SK-N-SH treated with all-trans-retinoic acid at 6 μM for 48 hours (cell line): ENCODE measurements at regions not wholly inside any gene's neighbourhood (a gene's known extent, or its start where the extent isn't known, plus 50 kb on each side); places are given as distances from the start of the nearest gene placed in this dataset.

Experiments used
- ATAC-seq: fragments of 200-7000 bp; cut with Tn5 transposase; 3 replicates; pipeline ENCODE4 v1.9.1; 2020; ENCODE audit warnings: mild to moderate bottlenecking, moderate library complexity
- CSDC2 ChIP-seq: fragments of 250-450 bp; sonication (Bioruptor Pico); IDR thresholded peaks from 2 replicates; pipeline ENCODE4 v1.5.0; 2020; ENCODE audit warnings: mild to moderate bottlenecking, moderate library complexity
- ESRRG ChIP-seq: fragments of 250-450 bp; sonication (Bioruptor Pico); IDR thresholded peaks from 2 replicates; pipeline ENCODE4 v1.6.1; 2021; ENCODE audit warnings: mild to moderate bottlenecking
- GLIS3 ChIP-seq: fragments of 250-450 bp; sonication (Bioruptor Pico); IDR thresholded peaks from 2 replicates; pipeline ENCODE4 v1.5.0; 2020; ENCODE audit warnings: mild to moderate bottlenecking, moderate library complexity
- ISL1 ChIP-seq: fragments of 250-450 bp; sonication (Bioruptor Pico); IDR thresholded peaks from 2 replicates; pipeline ENCODE4 v2.1.2; 2022; ENCODE audit warnings: mild to moderate bottlenecking, moderate library complexity
- OSR1 ChIP-seq: fragments of 250-450 bp; sonication (Bioruptor Pico); IDR thresholded peaks from 2 replicates; pipeline ENCODE4 v1.8.0; 2022; ENCODE audit warnings: moderate library complexity, mild to moderate bottlenecking, inconsistent platforms
- POU6F1 ChIP-seq: fragments of 250-450 bp; sonication (Bioruptor Pico); IDR thresholded peaks from 2 replicates; pipeline ENCODE4 v1.8.0; 2021; ENCODE audit warnings: low read depth, mild to moderate bottlenecking, moderate library complexity, borderline replicate concordance
- PPARA ChIP-seq: fragments of 250-450 bp; sonication (Bioruptor Pico); IDR thresholded peaks from 2 replicates; pipeline ENCODE4 v1.5.0; 2020; ENCODE audit warnings: mild to moderate bottlenecking, borderline replicate concordance
- RARB ChIP-seq: fragments of 250-450 bp; sonication (Bioruptor Pico); IDR thresholded peaks from 2 replicates; pipeline ENCODE4 v1.8.0; 2021; ENCODE audit warnings: mild to moderate bottlenecking, moderate library complexity
- SNAI2 ChIP-seq: fragments of 250-450 bp; sonication (Bioruptor Pico); IDR thresholded peaks from 2 replicates; pipeline ENCODE4 v1.5.0; 2020; ENCODE audit warnings: mild to moderate bottlenecking, moderate library complexity
- TOX ChIP-seq: fragments of 250-450 bp; sonication (Bioruptor Pico); IDR thresholded peaks from 2 replicates; pipeline ENCODE4 v1.8.0; 2021; ENCODE audit warnings: mild to moderate bottlenecking, moderate library complexity, borderline replicate concordance
- TSHZ2 ChIP-seq: fragments of 250-450 bp; sonication (Bioruptor Pico); IDR thresholded peaks from 2 replicates; pipeline ENCODE4 v1.5.0; 2020; ENCODE audit warnings: mild to moderate bottlenecking, moderate library complexity
- ZC3H10 ChIP-seq: fragments of 250-450 bp; sonication (Bioruptor Pico); IDR thresholded peaks from 2 replicates; pipeline ENCODE4 v1.5.1; 2021; ENCODE audit warnings: mild to moderate bottlenecking, moderate library complexity
- ZFP3 ChIP-seq: fragments of 250-450 bp; sonication (Bioruptor Pico); IDR thresholded peaks from 2 replicates; pipeline ENCODE4 v1.5.0; 2020; ENCODE audit warnings: mild to moderate bottlenecking, moderate library complexity
- ZFP30 ChIP-seq: fragments of 450-650 bp; formaldehyde crosslinking; IDR thresholded peaks from 2 replicates; pipeline ENCODE4 v1.5.0; 2022; ENCODE audit warnings: mild to moderate bottlenecking, moderate library complexity
- ZNF565 ChIP-seq: fragments of 450-650 bp; formaldehyde crosslinking; conservative IDR thresholded peaks from 2 replicates; pipeline ENCODE4 v1.5.0; 2020; ENCODE audit warnings: low read depth, mild to moderate bottlenecking, moderate library complexity
- TF ChIP-seq, protein P1 (sequence below): fragments of 250-450 bp; sonication (Bioruptor Pico); IDR thresholded peaks from 2 replicates; pipeline ENCODE4 v1.5.1; 2020; ENCODE audit warnings: low read depth, mild to moderate bottlenecking, moderate library complexity
- TF ChIP-seq, protein P2 (sequence below): fragments of 250-450 bp; sonication (Bioruptor Pico); IDR thresholded peaks from 2 replicates; pipeline ENCODE4 v1.8.0; 2020; ENCODE audit warnings: mild to moderate bottlenecking, moderate library complexity, borderline replicate concordance

DNA sequence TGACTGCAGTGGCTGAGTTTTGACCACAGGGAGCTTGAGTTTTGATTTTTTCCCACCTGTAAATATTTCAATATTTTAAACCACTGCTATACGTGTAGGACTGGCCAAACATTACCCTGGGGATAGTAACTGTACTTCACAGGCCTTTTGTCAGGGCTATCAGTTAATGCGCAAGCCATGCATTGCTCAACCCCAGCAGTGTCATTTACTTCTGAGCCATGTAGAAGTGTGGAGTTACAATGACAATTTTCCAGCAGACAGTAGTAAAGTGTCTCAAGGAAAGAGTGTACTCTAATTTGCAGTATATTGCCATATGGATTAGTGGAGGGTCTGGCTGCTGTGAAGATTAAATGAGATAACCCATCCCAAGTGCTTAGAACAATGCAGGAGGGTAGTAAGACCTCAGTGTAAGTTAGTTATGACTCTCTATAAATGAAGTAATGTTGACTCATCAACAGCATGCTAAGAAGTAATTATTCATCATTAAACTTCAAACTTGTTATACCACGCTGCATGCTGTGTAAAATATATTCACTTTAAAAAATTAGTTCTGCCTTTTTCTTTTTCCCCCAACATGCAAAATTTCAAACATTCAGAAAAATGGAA is 489.2 kb downstream of the KDM4C start:
- TF ChIP-seq TSHZ2 (CRISPR knock-in tag) = no peak
- TF ChIP-seq, protein P1, sequence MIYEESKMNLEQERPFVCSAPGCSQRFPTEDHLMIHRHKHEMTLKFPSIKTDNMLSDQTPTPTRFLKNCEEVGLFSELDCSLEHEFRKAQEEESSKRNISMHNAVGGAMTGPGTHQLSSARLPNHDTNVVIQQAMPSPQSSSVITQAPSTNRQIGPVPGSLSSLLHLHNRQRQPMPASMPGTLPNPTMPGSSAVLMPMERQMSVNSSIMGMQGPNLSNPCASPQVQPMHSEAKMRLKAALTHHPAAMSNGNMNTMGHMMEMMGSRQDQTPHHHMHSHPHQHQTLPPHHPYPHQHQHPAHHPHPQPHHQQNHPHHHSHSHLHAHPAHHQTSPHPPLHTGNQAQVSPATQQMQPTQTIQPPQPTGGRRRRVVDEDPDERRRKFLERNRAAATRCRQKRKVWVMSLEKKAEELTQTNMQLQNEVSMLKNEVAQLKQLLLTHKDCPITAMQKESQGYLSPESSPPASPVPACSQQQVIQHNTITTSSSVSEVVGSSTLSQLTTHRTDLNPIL (CRISPR knock-in tag) = no peak
- no peak for TF ChIP-seq ZFP3 (CRISPR knock-in tag)
- no peak for TF ChIP-seq GLIS3
- TF ChIP-seq ISL1 = no peak
- TF ChIP-seq, all 23 proteins: peak for 0
- ATAC-seq = no peak

DNA sequence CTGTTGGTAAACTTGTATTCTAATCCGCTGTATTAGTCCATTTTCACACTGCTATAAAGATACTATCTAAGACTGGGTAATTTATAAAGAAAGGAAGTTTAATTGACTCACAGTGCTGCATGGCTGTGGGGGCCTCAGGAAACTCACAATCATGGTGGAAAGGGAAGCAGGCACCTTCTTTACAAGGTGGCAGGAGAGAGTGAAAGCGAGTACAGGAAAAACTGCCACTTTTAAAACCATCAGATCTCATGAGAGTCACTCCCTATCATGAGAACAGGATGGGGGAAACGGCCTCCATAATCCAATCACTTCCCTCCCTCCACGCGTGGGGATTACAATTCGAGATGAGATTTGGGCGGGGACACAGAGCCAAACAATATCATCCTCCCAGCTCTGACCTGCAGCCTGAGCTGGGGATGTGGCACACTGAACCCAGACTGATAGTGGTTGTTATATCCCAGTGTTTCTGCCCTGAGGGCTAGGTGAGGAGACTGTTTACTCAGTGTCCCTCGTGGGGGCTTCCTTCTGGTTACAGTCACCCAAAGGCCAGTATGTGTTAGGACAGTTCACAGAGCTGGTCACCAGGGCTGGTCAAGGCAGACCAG is 488.3 kb downstream of the KDM4C start:
- no peak for ATAC-seq
- no peak for TF ChIP-seq RARB
- no peak for TF ChIP-seq ZFP30 (CRISPR knock-in tag)
- TF ChIP-seq, protein P2, sequence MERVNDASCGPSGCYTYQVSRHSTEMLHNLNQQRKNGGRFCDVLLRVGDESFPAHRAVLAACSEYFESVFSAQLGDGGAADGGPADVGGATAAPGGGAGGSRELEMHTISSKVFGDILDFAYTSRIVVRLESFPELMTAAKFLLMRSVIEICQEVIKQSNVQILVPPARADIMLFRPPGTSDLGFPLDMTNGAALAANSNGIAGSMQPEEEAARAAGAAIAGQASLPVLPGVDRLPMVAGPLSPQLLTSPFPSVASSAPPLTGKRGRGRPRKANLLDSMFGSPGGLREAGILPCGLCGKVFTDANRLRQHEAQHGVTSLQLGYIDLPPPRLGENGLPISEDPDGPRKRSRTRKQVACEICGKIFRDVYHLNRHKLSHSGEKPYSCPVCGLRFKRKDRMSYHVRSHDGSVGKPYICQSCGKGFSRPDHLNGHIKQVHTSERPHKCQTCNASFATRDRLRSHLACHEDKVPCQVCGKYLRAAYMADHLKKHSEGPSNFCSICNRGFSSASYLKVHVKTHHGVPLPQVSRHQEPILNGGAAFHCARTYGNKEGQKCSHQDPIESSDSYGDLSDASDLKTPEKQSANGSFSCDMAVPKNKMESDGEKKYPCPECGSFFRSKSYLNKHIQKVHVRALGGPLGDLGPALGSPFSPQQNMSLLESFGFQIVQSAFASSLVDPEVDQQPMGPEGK = no peak
- no peak for TF ChIP-seq ZFP3 (CRISPR knock-in tag)
- TF ChIP-seq OSR1 (CRISPR knock-in tag) = no peak
- TF ChIP-seq GLIS3 = no peak
- TF ChIP-seq ZNF565 = no peak
- TF ChIP-seq SNAI2 (CRISPR knock-in tag) = no peak
- TF ChIP-seq, protein P1 (CRISPR knock-in tag) = no peak
- no peak for TF ChIP-seq ESRRG (CRISPR knock-in tag)
- no peak for TF ChIP-seq PPARA
- no peak for TF ChIP-seq ZC3H10

DNA sequence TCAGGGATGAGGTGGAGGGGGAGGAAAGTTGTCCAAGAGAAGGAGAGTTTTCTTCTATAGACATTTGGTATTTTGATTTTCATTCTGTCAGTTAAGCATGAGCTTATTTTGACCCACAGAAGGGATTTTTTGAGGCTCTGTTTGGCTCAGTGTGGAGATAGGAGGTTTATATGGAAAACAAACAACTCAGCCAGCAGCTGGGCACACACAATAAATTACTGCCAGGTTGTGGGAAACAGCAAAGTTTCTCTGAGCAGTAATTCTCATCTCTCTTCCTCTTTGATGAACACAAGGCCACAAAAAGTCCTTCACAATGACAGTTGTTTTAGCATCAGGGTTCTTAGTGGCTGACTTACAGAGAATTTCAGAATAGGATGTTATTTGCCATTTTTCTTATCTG is 486.1 kb downstream of the KDM4C start:
- ATAC-seq = no peak

More for the DNA sequence above, 486.1 kb downstream of the KDM4C start:
- TF ChIP-seq, protein P1 (CRISPR knock-in tag) = no peak
- TF ChIP-seq TOX (no peak), ZFP30 (CRISPR knock-in tag) (no peak), ZFP3 (CRISPR knock-in tag) (no peak), ISL1 (no peak), CSDC2 (CRISPR knock-in tag) (no peak), TSHZ2 (CRISPR knock-in tag) (no peak), OSR1 (CRISPR knock-in tag) (no peak), POU6F1 (no peak), SNAI2 (CRISPR knock-in tag) (no peak), RARB (no peak), PPARA (no peak), ZC3H10 (no peak)
